Sigmoid colon (tissue), 3 donors: ENCODE measurements at regions not wholly inside any gene's neighbourhood (a gene's known extent, or its start where the extent isn't known, plus 50 kb on each side); places are given as distances from the start of the nearest gene placed in this dataset.

Experiments
- CTCF ChIP-seq, 4 experiments: fragments of 450-650 bp in 3 of 4; fragments of 200-600 bp in 1 of 4; IDR thresholded peaks; one replicate each; pipeline ENCODE4 v1.5.1; 2016 to 2019; ENCODE audit warnings: antibody characterized with exemption in 4 of 4, mild to moderate bottlenecking in 3 of 4, moderate library complexity in 2 of 4
- POLR2A ChIP-seq, 2 donors: fragments of 450-650 bp; IDR thresholded peaks; one replicate each; pipeline ENCODE4 v1.6.1; 2016; ENCODE audit warnings: antibody characterized with exemption in 2 of 2, mild to moderate bottlenecking in 2 of 2, moderate library complexity in 2 of 2

GRCh38 chrX:43456063-43456462 is 200.0 kb upstream of the MAOA start:
- TF ChIP-seq CTCF (IDR thresholded peaks at IDR 0.05) (no peak), POLR2A (IDR thresholded peaks at IDR 0.05) (no peak)
